ENCODE measurements at regions not wholly inside any gene's neighbourhood (a gene's known extent, or its start where the extent isn't known, plus 50 kb on each side); places are given as distances from the start of the nearest gene placed in this dataset.
"Not testable (repeated sequence)": the region's sequence is repeated elsewhere in the genome, so short reads cannot be mapped to it uniquely, and the experiment has no call there.

DNA sequence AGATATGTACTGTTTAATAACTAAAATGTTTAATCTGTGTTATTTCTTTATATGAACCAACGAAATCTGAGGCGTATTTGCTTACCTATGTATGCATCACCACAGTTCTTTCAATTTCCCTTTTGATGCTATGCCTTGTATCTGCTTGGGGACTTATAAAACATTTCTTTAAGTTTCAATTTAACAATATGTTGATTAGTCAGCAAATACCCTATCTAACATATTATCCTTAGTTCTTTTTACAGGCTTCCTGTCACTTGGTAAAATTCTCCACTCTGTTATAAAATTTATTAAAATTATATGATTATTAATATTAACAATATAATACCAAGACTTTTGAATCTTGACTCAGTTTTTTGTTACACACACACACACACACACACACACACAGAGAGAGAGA, 174.3 kb downstream of the CPS1 start:
- DNase-seq = no peak

DNA sequence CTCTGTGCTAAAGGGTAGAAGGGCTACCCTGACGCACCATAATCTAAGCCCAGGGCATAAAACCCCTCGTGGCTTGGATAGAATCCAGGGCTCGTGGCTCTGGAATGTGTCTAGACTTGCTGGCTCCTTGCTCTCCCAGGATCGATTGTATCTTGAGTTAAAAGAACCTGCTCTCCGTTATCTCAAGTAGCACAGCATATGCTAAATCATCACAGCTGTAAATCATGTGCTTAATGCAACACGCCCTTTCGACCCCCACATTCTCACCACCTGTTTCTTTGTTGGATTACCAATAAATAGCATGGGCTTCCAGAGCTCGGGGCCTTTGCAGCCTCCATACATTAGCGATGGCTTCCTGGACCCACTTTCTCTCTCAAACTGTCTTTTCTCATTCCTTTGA, 190.4 kb downstream of the CPS1 start:
- DNase-seq = not testable (repeated sequence)

DNA sequence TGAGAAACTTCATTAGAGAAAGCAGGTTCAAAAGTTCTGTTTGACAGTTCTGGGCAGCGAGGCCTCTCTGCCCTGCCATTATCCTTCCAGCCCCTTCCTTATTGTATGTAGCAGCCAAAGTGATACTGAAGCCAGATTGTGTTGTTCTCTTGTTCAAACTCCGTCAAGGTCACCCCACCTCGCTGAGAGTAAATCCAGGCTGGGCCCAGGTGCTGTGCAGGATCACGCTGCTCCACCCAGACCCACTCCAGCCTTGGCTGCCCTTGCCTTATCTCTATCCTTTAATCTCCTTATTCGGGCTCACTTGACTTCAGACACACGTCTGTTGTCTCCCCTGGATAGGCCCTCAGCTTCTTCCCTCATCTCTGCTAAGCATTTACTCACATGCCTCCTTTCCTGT, 196.1 kb downstream of the CPS1 start:
- DNase-seq = no peak

DNA sequence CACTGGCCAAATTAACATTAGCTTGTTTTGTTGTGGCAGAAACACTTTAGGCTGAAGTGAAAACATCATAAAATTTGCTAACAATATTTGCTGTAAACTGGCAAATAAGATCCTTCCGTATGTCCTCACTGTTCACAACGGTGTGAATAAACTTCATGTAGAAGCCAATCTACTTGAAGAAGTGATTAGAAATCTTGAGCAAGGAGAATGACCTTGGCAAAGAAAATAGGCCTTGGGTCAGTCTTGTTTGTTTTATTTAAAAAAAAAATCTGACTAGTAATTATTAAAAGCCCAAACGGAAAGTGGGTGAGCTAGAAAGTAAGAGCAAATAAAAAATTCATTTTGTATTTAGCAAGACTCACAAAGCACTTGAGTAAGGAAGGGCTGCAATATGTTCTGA, 197.0 kb downstream of the CPS1 start:
- no peak for DNase-seq

DNA sequence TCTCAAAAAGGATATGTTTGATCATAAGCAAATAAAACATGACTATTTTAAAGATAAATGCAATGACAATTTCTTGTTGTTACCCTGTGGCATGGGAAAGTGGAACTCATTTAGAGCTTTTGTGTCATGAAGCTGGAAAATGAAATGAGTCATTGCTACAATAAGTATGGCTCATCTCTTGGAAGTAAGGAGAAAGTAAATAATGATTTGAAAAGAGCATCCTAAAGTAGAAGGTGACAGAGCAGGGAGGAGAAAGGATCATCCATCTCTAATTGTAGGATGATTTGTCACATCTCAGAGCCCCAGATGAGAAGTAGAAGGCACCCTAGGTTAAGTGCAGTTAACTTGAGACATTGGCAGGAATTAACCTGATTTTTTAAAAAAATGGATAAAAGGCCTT, 200.5 kb downstream of the CPS1 start:
- DNase-seq = no peak

DNA sequence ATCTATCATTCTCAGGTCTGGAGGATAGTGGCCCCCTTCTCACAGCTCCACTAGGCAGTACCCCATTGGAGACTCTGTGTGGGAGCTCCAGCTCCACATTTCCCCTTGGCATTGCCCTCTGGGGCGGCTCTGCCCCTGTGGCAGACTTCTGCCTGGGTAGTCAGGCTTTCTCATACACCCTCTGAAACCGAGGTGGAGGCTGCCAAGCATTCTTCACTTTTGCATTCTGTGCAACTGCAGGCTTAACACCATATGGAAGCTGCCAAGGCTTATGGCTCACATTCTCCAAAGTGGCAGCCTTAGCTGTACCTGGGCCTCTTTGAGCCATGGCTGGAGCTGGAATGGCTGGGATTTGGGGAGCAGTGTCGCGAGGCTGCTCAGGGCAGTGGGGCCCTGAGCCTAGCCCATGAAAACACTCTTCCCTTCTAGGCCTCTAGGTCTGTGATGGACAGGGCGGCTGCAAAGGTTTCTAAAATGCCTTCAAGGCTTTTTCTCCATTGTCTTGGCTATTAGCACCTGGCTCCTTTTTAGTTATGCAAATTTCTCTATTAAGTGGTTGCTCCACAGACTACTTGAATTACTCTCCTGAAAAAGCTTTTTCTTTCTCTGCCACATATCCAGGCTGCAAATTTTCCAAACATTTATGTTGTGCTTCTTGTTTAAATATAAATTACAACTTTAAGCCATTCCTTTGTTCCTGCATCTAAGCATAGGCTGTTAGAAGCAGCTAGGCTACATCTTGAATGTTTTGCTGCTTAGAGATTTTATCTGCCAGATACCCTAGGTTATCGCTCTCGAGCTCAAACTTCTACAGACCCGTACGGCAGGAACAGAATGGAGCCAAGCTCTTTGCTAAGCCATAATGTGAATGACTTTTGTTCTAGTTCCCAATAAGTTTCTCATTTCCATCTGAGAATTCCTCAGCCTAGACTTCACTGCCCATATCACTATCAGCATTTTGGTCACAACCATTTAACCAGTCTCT, 206.5 kb downstream of the CPS1 start:
- no peak for DNase-seq

DNA sequence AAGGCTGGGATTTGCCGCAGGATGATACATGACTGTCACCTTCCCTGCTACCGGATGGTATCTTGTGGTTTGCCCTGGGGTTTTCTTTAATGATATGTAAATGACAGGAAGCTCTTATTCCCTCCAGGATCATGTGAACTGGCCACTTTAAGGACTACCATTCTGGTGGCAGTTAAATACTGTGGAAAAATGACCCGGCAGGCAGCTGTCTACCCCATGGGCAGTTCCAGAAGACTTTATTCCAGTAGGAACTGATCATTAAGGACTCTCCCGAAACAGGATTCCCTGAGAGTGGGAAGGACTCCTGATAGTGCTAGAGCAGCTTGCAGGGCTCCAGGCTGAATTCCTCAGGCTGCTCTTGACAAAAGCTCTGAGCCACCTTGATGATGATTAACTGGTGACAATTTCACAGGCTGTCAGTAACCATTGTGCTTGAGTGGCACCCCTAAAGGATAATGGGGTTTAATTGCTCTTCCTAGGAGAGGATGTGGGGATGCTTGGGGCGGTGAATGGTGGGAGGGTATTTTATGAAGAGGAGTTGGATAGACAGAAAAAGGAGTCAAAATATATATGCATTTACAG, 212.0 kb downstream of the CPS1 start:
- no peak for DNase-seq

DNA sequence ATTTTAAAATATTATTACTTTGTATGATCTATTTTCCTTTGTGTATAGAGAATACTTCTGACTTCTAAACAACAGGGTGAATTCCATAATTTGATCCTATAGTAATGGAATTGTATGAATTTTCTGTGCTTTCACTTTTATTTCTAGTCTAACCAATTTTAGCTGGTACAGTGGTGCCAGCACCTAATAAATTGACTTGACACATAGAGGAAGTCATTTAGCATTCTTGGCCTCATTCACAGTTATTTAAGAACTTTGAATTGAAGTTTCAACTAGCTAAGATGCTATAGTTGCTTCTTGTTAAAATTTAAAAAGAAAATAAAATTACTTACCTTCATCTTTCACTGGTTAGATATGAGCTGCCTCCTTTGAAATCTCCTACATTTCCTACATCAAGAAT, 220.4 kb downstream of the CPS1 start:
- DNase-seq = no peak

DNA sequence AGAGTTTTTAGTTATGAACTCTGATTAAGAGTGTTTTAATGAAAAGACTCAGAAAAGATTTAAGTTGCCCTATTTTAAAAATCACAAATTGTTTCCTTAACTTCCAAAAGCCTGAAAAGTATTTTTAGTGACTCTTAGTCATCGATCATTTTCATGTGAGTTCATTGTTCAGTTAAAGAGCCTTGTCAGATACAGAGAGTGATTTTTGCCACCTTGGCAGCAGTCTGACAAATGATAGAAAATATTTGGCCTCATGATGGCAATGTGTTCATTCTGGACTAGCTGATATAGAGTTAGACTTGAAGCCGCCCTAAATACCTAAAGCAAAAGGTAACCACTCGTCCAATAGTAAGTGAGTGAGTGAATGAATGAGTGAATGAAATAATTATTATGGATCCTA, 225.8 kb downstream of the CPS1 start:
- DNase-seq = no peak

DNA sequence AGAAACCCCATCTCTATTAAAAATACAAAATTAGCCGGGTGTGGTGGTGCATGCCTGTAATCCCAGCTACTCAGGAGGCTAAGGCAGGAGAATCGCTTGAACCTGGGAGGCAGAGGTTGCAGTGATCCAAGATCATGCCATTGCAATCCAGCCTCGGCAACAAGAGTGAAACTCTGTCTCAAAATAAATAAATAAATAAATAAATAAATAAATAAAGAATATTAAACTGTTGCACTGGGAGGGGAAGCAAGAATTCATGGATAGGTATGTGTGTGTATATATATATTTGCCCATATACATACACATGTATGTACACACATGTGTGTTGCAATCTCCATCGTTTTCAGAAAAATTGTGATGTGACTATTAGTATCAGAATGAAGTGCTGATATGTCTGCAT, 231.4 kb downstream of the CPS1 start:
- not testable (repeated sequence) for DNase-seq

DNA sequence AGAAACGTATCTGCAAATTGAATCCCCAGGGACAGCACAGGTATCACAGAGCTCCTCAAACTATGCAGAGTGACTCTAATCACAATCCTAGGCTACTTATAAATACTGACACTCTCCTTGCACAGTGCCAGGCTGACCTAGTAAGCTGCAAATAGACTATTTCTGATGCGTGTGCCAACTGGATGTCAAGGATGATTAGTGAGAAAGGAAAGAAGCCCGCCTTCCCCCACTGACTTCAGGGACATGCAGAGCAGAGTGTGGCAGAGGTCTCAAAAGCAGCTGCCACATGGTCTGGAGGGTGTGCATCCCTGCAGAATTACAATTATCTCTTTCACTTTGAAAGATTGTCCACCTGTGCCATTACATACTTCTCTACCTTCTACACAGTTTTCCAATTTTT, 235.6 kb downstream of the CPS1 start:
- DNase-seq = no peak

DNA sequence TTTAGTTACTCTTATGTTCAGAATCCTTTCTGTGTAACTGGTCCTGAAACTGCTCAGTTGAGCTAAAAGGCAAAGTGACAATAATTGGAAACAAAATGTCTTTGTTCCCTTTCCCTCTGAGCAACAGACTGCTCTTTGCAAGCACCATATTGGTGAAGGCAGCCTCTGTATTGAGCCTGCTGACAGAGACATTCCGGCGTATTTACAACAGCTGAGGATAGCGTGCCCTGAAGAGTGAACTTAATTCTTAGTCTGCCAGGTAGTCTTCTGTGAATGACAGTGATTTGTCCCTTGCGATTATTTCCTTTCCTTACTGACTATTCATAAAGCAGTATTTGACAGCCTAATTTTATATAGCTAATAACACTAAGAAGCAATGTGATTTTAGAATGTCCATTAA, 239.1 kb downstream of the CPS1 start:
- no peak for DNase-seq

DNA sequence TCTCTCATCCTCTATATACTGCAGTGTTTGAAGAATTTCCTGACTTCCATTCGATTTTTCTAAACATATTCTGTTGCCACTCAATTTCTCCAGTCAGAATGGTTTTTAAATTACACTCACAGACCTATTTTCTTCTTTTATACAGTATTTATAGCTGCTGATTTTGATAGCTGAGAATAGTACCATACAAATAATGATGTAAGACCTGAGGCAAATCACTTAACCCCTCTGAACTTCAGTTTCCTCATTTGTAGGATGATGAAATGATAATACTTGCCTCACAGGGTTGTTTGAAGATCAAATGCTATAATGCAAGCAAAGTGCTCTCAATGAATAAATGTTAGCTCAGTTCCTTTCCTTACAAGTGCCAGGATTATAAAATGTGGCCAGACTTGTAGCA, 241.8 kb downstream of the CPS1 start:
- DNase-seq = no peak

DNA sequence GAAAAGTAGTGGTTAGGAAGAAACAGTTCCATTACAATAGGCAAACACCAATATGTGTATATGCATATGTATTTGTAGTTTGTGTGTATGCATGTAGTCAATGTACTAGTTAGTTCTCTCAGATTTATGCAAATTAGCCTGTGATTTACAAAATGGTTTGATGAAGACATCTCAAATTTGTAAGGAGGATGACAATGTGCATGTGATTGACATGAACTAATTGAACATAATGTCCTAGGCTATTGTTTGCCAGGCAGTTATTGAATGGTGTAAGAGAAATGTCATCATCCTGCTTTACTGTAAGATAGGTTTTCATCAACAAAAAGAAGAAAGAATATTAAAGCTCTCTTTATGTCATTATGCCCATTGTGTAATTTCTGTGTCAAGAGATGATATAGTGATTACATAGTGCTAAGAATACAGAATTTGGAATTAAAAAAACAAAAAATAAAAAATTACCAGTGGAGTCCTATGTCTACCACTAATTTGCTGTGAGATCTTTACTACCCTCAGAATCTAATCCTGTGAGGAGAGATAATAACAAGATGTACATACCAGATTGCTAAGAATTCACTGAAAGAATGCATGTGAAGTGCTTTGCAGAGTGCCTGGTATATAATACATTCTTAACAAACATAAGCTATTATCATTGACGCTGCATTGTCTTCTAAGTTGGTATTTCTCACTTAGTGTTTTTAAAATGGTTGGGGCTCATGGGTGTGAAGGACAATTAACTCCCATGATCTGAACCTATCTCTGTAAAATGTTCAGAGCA, 258.0 kb downstream of the CPS1 start:
- no peak for DNase-seq

DNA sequence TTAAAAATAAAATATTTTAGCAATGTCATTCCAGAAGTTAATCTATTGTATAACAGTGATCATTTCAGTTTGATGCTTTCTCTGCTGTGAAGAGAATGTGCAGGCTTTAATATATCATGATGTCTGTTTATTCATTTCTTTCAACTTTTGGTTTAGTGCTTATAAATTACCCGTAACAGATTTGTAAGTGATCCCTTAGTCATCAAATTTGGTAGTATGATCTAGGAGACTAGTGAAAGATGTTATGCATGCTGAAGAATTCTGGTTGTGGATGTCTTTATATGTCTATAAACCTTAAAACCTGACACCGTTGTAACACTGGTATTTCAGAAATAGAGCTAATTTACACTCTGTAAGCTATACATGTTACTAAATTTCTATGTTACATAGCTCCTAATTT, 260.4 kb downstream of the CPS1 start:
- DNase-seq = no peak

DNA sequence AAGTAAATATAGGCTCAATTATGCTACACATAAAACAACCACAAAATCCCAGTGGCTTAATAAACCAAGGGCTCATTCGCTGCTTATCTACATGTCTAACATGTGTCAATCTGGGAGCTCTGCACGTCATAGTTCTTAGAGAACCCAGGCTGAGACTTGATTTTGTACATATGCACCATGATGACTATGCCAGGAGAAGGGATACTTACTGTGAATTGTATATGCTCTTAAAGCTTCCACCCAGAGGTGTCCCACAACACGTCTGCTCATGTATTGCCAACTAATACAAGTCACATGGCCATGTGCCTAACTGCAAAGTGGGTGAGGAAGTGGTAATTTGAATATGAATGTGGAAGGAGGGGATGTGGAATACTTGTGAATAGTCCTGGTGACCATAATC, 262.1 kb downstream of the CPS1 start:
- DNase-seq = no peak

DNA sequence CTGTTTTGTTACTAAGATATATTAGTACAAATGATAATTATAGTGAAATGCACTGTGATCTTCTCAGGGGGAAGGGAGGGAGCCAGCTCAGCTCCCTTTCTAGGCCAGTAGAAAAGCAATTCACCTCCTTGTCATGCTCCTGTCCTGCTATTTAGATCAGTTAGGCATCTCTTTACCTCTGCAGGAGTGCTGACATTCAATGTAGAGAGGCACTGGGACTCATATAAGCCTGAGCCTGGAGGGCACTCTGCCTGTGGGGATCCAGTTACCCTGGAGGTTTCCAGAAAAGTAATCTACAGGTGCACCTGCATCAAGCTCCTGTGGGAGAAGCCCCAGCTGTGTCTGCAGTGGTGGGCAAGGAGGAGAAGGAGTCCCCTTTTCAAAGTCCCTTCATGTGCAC, 277.0 kb downstream of the CPS1 start:
- no peak for DNase-seq

DNA sequence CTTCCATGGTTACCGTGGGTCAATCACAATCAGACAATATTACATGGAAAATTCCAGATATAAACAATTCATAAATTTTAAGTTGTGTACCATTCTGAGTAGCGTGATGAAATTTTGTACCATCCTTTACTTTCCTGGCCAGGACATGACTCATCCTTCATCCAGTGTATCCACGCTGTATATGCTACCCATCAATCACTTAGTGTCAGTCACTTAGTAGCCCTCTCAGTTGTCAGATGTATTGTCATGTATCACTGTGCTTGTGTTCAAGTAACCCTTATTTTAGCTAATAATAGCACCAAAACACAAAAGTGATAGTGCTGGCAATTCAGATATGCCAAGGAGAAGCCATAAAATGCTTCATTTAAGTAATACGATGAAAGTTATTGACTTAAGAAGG, 282.6 kb downstream of the CPS1 start:
- no peak for DNase-seq

DNA sequence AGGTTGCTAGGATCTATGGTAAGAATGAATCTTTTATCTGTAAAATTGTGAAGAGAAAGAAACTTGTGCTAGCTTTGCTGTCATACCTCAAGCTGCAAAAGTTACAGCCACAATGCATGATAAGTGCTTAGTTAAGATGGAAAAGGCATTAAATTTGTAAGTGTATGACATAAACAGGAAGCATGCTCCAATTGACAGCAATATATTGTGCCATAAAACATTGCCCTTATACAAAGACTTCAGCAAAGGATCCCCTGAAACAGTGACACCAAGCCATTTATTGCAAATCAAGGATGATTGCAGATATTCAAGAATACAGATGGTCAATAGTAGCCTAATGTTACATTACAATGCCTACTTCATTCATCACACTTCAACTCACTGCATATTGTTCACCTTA, 283.1 kb downstream of the CPS1 start:
- DNase-seq = no peak

DNA sequence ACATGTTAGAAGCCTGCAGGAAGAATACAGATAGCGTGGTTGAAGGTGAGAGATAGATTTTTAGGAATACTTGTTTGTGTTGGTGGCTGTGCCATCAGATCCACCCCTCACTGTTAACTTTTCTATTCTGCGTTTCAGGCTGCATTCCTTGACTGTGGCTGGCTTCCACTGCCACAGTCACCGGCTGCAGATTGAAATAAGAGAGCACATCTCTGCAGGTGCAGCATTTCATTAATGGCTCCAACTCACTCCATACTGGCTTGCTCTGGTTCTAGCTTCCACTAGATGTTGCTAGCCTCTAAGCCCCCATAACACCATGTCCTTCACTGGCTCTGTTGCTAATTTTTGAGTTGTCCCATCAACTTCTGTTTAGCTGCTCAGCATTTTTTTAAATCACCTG, 286.5 kb downstream of the CPS1 start:
- DNase-seq = no peak

DNA sequence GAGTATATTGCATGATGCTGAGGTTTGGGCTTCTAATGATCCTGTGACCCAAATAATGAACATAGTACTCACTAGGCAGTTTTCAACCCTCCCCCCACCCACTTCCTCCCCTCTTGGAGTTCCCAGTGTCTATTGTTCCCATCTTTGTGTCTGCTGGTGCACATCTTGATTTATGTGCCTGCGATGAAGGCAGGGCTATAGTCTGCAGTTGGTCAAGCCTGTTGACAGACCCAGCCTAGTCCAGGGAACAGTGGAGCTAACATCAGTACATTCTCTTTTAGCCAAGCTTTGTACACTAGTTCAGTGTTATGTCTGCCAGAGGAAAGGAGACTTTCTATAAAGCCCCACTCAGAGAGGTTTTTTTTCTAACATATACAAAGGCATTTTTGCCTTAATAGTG, 287.6 kb downstream of the CPS1 start:
- no peak for DNase-seq

DNA sequence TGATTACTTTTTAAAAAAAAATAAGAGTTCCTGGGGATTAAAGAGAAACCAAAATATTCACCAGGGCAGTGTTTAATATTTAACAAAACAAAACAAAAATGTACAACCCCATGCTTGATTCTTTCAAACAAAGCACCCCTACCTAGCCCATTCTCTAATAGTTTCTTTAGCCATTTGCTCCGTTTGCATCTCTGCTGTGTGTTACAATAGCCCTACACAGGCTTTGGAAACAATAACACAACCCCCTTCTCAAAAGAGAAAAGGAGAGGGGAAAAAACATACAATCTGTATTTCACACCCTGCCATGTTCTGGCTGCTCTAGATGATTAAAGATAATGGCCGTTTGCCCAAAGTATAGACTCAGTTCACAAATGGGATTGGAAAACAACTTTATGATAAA, 302.9 kb downstream of the CPS1 start:
- no peak for DNase-seq

DNA sequence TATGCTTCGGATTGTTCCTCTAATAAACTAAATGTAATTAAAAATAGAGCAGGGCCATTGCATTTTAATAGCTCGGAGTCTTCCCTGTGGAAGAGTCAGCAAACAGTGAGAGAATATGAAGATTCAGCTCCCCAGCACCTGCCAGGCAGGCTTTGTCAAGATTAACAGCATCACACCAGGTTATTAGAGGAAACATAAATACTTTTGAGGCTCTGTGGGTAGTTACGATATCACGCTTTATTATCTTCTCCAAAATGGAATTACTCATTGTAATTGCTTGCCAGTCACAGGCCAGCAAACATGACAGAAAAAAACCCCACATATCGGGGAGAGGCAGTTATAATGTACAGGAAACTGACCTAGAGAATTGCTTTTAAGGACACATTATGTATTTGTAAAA, 303.9 kb downstream of the CPS1 start:
- no peak for DNase-seq
